ENCODE measurements at regions not wholly inside any gene's neighbourhood (a gene's known extent, or its start where the extent isn't known, plus 50 kb on each side); places are given as distances from the start of the nearest gene placed in this dataset.
"Not testable (repeated sequence)": the region's sequence is repeated elsewhere in the genome, so short reads cannot be mapped to it uniquely, and the experiment has no call there.

GRCh38 chr11:29159552-29160465 is 857.0 kb downstream of the KCNA4 start:
- no peak overlapping the region for H3K9ac ChIP-seq (ENCODE audit: low read length)
- H3K9me3 ChIP-seq (ENCODE audit: control insufficient read depth, low read length), result no peaks in the 10 kb centered on the region

GRCh38 chr11:29153078-29153477 is 863.8 kb downstream of the KCNA4 start:
- Histone ChIP-seq H3K9me3 (ENCODE audit: control insufficient read depth, low read length) (peaks cover 4% of the 10 kb centered on the region), H3K27me3 (replicated peaks; ENCODE audit: control insufficient read depth, insufficient read depth, low read length) (no peaks in the 10 kb centered on the region), H3K4me3 (ENCODE audit: low read length) (no peak overlapping the region), H3K9ac (ENCODE audit: low read length) (no peak overlapping the region), H3K36me3 (ENCODE audit: control insufficient read depth, insufficient read depth, low read length, severe bottlenecking) (no peaks in the 10 kb centered on the region), H3K4me1 (ENCODE audit: control insufficient read depth, insufficient read depth, low read length) (no peaks in the 10 kb centered on the region)
- no peak for DNase-seq (ENCODE audit: low read depth)

More at GRCh38 chr11:29159552-29160465, 857.0 kb downstream of the KCNA4 start:
- Histone ChIP-seq H3K4me3 (ENCODE audit: low read length) (no peak overlapping the region), H3K4me1 (ENCODE audit: control insufficient read depth, insufficient read depth, low read length) (peaks cover 5% of the 10 kb centered on the region), H3K27me3 (replicated peaks; ENCODE audit: control insufficient read depth, insufficient read depth, low read length) (no peaks in the 10 kb centered on the region), H3K36me3 (ENCODE audit: control insufficient read depth, insufficient read depth, low read length, severe bottlenecking) (no peaks in the 10 kb centered on the region)
- DNase-seq (ENCODE audit: low read depth), result peak; percentile 91

GRCh38 chr11:29142573-29142972 is 874.3 kb downstream of the KCNA4 start:
- not testable (repeated sequence) for DNase-seq (ENCODE audit: low read depth); H3K4me3 ChIP-seq (ENCODE audit: low read length); H3K4me1 ChIP-seq (ENCODE audit: control insufficient read depth, insufficient read depth, low read length); H3K9me3 ChIP-seq (ENCODE audit: control insufficient read depth, low read length); H3K27me3 ChIP-seq (replicated peaks; ENCODE audit: control insufficient read depth, insufficient read depth, low read length); H3K36me3 ChIP-seq (ENCODE audit: control insufficient read depth, insufficient read depth, low read length, severe bottlenecking); H3K9ac ChIP-seq (ENCODE audit: low read length)

- Histone ChIP-seq H3K9me3 (ENCODE audit: control insufficient read depth, low read length) (no peaks in the 10 kb centered on the region), H3K9ac (ENCODE audit: low read length) (no peak overlapping the region), H3K27me3 (replicated peaks; ENCODE audit: control insufficient read depth, insufficient read depth, low read length) (no peaks in the 10 kb centered on the region), H3K4me1 (ENCODE audit: control insufficient read depth, insufficient read depth, low read length) (no peaks in the 10 kb centered on the region), H3K36me3 (ENCODE audit: control insufficient read depth, insufficient read depth, low read length, severe bottlenecking) (no peaks in the 10 kb centered on the region), H3K4me3 (ENCODE audit: low read length) (no peak overlapping the region)
- DNase-seq (ENCODE audit: low read depth), result peak; percentile 32
Observed at GRCh38 chr11:29135504-29135903, 881.3 kb downstream of the KCNA4 start.

GRCh38 chr11:29131055-29131454 is 885.8 kb downstream of the KCNA4 start:
- Histone ChIP-seq H3K4me3 (ENCODE audit: low read length) (no peak overlapping the region), H3K9me3 (ENCODE audit: control insufficient read depth, low read length) (no peaks in the 10 kb centered on the region), H3K36me3 (ENCODE audit: control insufficient read depth, insufficient read depth, low read length, severe bottlenecking) (no peaks in the 10 kb centered on the region), H3K4me1 (ENCODE audit: control insufficient read depth, insufficient read depth, low read length) (peaks cover 8% of the 10 kb centered on the region), H3K9ac (ENCODE audit: low read length) (no peak overlapping the region), H3K27me3 (replicated peaks; ENCODE audit: control insufficient read depth, insufficient read depth, low read length) (no peaks in the 10 kb centered on the region)
- DNase-seq (ENCODE audit: low read depth), result no peak

- H3K27me3 ChIP-seq (replicated peaks; ENCODE audit: control insufficient read depth, insufficient read depth, low read length), result no peaks in the 10 kb centered on the region
- peak; percentile 54 for DNase-seq (ENCODE audit: low read depth)
- H3K9ac ChIP-seq (ENCODE audit: low read length), result no peak overlapping the region
- H3K4me1 ChIP-seq (ENCODE audit: control insufficient read depth, insufficient read depth, low read length), result peaks cover 8% of the 10 kb centered on the region
- H3K36me3 ChIP-seq (ENCODE audit: control insufficient read depth, insufficient read depth, low read length, severe bottlenecking), result no peaks in the 10 kb centered on the region
- no peak overlapping the region for H3K4me3 ChIP-seq (ENCODE audit: low read length)
- H3K9me3 ChIP-seq (ENCODE audit: control insufficient read depth, low read length), result no peaks in the 10 kb centered on the region
Observed at GRCh38 chr11:29129844-29130243, 887.0 kb downstream of the KCNA4 start.

GRCh38 chr11:29127461-29127860 is 889.4 kb downstream of the KCNA4 start:
- H3K9ac ChIP-seq (ENCODE audit: low read length), result no peak overlapping the region
- H3K4me3 ChIP-seq (ENCODE audit: low read length), result no peak overlapping the region
- no peaks in the 10 kb centered on the region for H3K36me3 ChIP-seq (ENCODE audit: control insufficient read depth, insufficient read depth, low read length, severe bottlenecking)
- peaks cover 8% of the 10 kb centered on the region for H3K4me1 ChIP-seq (ENCODE audit: control insufficient read depth, insufficient read depth, low read length)
- H3K27me3 ChIP-seq (replicated peaks; ENCODE audit: control insufficient read depth, insufficient read depth, low read length), result no peaks in the 10 kb centered on the region
- H3K9me3 ChIP-seq (ENCODE audit: control insufficient read depth, low read length), result no peaks in the 10 kb centered on the region
- peak; percentile 51 for DNase-seq (ENCODE audit: low read depth)

GRCh38 chr11:29125606-29126005 is 891.2 kb downstream of the KCNA4 start:
- Histone ChIP-seq H3K36me3 (ENCODE audit: control insufficient read depth, insufficient read depth, low read length, severe bottlenecking) (no peaks in the 10 kb centered on the region), H3K9me3 (ENCODE audit: control insufficient read depth, low read length) (no peaks in the 10 kb centered on the region), H3K9ac (ENCODE audit: low read length) (no peak overlapping the region), H3K4me3 (ENCODE audit: low read length) (no peak overlapping the region), H3K27me3 (replicated peaks; ENCODE audit: control insufficient read depth, insufficient read depth, low read length) (no peaks in the 10 kb centered on the region), H3K4me1 (ENCODE audit: control insufficient read depth, insufficient read depth, low read length) (peaks cover 8% of the 10 kb centered on the region)
- DNase-seq (ENCODE audit: low read depth), result no peak

- H3K27me3 ChIP-seq (replicated peaks; ENCODE audit: control insufficient read depth, insufficient read depth, low read length), result no peaks in the 10 kb centered on the region
- H3K4me3 ChIP-seq (ENCODE audit: low read length), result no peak overlapping the region
- no peak overlapping the region for H3K9ac ChIP-seq (ENCODE audit: low read length)
- DNase-seq (ENCODE audit: low read depth), result no peak
- H3K4me1 ChIP-seq (ENCODE audit: control insufficient read depth, insufficient read depth, low read length), result peaks cover 10% of the 10 kb centered on the region
- H3K36me3 ChIP-seq (ENCODE audit: control insufficient read depth, insufficient read depth, low read length, severe bottlenecking), result no peaks in the 10 kb centered on the region
- H3K9me3 ChIP-seq (ENCODE audit: control insufficient read depth, low read length), result no peaks in the 10 kb centered on the region
Observed at GRCh38 chr11:29124470-29124869, 892.4 kb downstream of the KCNA4 start.

- no peaks in the 10 kb centered on the region for H3K9me3 ChIP-seq (ENCODE audit: control insufficient read depth, low read length)
- no peak overlapping the region for H3K9ac ChIP-seq (ENCODE audit: low read length)
- H3K36me3 ChIP-seq (ENCODE audit: control insufficient read depth, insufficient read depth, low read length, severe bottlenecking), result no peaks in the 10 kb centered on the region
- H3K27me3 ChIP-seq (replicated peaks; ENCODE audit: control insufficient read depth, insufficient read depth, low read length), result no peaks in the 10 kb centered on the region
- no peak overlapping the region for H3K4me3 ChIP-seq (ENCODE audit: low read length)
- H3K4me1 ChIP-seq (ENCODE audit: control insufficient read depth, insufficient read depth, low read length), result peaks cover 10% of the 10 kb centered on the region
- peak; percentile 73 for DNase-seq (ENCODE audit: low read depth)
Observed at GRCh38 chr11:29119707-29120618, 896.9 kb downstream of the KCNA4 start.

GRCh38 chr11:29119116-29119515 is 897.7 kb downstream of the KCNA4 start:
- Histone ChIP-seq H3K4me3 (ENCODE audit: low read length) (no peak overlapping the region), H3K27me3 (replicated peaks; ENCODE audit: control insufficient read depth, insufficient read depth, low read length) (no peaks in the 10 kb centered on the region), H3K4me1 (ENCODE audit: control insufficient read depth, insufficient read depth, low read length) (peaks cover 10% of the 10 kb centered on the region), H3K9ac (ENCODE audit: low read length) (no peak overlapping the region), H3K36me3 (ENCODE audit: control insufficient read depth, insufficient read depth, low read length, severe bottlenecking) (no peaks in the 10 kb centered on the region), H3K9me3 (ENCODE audit: control insufficient read depth, low read length) (no peaks in the 10 kb centered on the region)
- peak; percentile 50 for DNase-seq (ENCODE audit: low read depth)
